RWPE2 (cell line): ENCODE measurements at regions not wholly inside any gene's neighbourhood (a gene's known extent, or its start where the extent isn't known, plus 50 kb on each side); places are given as distances from the start of the nearest gene placed in this dataset.
"Not testable (repeated sequence)": the region's sequence is repeated elsewhere in the genome, so short reads cannot be mapped to it uniquely, and the experiment has no call there.

Source experiments
- ATAC-seq: fragments of 200-7000 bp; cut with Tn5 transposase; 3 replicates; pipeline ENCODE4 v1.9.1; 2021; ENCODE audit warnings: low read depth
- DNase-seq: peaks from one replicate; pipeline ENCODE4 v3.0.0-alpha.2; 2020; ENCODE audit warnings: low spot score
- H3K27ac ChIP-seq: fragments of 450-650 bp; 2 replicates; pipeline ENCODE4 v1.5.1; 2017; ENCODE audit warnings: mild to moderate bottlenecking; ENCODE audit not compliant: poor library complexity, severe bottlenecking
- H3K27me3 ChIP-seq: fragments of 250-450 bp; sonication (Bioruptor Pico); 2 replicates; pipeline ENCODE4 v1.5.1; 2021; ENCODE audit warnings: mild to moderate bottlenecking, moderate library complexity; ENCODE audit not compliant: insufficient read depth, poor library complexity, severe bottlenecking
- H3K36me3 ChIP-seq: fragments of 250-450 bp; sonication (Bioruptor Pico); 2 replicates; pipeline ENCODE4 v1.5.1; 2020; ENCODE audit warnings: low read depth, mild to moderate bottlenecking, moderate library complexity
- H3K4me1 ChIP-seq: fragments of 250-450 bp; sonication (Bioruptor Pico); 2 replicates; pipeline ENCODE4 v1.5.1; 2021; ENCODE audit warnings: mild to moderate bottlenecking, moderate library complexity; ENCODE audit not compliant: insufficient read depth, poor library complexity, severe bottlenecking
- H3K4me3 ChIP-seq: fragments of 250-450 bp; sonication (Bioruptor Pico); 2 replicates; pipeline ENCODE4 v1.5.1; 2021; ENCODE audit warnings: mild to moderate bottlenecking, moderate library complexity; ENCODE audit not compliant: severe bottlenecking
- H3K9me3 ChIP-seq: fragments of 250-450 bp; sonication (Bioruptor Pico); 2 replicates; pipeline ENCODE4 v1.5.1; 2021; ENCODE audit warnings: mild to moderate bottlenecking, moderate library complexity; ENCODE audit not compliant: severe bottlenecking
- CTCF ChIP-seq: fragments of 450-650 bp; IDR thresholded peaks from one replicate; pipeline ENCODE4 v1.5.1; 2017; ENCODE audit warnings: mild to moderate bottlenecking, moderate library complexity; ENCODE audit not compliant: poor library complexity, severe bottlenecking

DNA sequence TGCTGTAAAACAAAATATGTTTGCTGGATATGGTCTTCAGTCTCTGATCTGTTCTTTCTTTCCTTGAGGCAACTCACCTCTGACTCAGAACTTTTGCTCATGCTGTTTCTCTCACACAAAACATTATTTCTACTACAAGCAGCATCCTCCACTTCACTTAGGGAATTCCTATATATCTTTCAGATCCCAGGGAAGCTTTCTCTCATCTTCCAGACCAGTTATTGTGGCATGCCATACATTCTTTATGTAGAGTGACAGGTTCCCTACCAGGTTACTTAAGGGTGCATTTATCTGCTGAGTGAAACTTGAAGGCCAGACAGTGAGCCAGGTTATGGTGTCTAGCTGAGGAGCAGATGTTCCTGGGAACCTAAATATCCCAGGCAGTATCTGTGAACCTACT, 1226.0 kb downstream of the CDH8 start:
- ATAC-seq (no peak), DNase-seq (no peak)
- no peak overlapping the region for H3K27ac ChIP-seq
- H3K4me3 ChIP-seq, result no peak overlapping the region
- no peak for TF ChIP-seq CTCF
- H3K27me3 ChIP-seq, result peaks cover 24% of the 10 kb centered on the region
- H3K9me3 ChIP-seq, result peaks cover 2% of the 10 kb centered on the region
- no peaks in the 10 kb centered on the region for H3K36me3 ChIP-seq
- H3K4me1 ChIP-seq, result no peaks in the 10 kb centered on the region

DNA sequence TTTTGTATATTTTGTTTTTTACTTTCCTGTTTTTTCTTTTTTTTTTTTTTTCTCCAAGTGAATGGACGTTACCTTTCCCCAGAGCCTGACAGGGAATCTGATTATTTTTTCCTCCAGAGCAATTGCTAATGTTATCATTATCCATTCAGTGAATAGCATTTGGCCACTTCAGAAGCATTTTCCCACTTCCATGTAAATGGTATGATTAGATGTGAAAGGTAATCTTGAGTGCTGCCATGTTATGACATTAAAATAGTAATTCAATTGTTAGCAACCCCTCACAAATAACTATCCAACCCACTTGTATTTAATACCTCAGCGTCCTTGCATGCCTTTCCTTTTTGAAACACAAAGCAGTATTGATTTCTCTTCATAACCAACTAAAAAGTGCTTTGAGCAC, 1243.8 kb downstream of the CDH8 start:
- DNase-seq (no peak), ATAC-seq (no peak)
- no peak for TF ChIP-seq CTCF
- no peaks in the 10 kb centered on the region for H3K36me3 ChIP-seq
- H3K4me3 ChIP-seq, result no peak overlapping the region
- no peaks in the 10 kb centered on the region for H3K27me3 ChIP-seq
- no peak overlapping the region for H3K27ac ChIP-seq
- H3K4me1 ChIP-seq, result no peaks in the 10 kb centered on the region
- no peaks in the 10 kb centered on the region for H3K9me3 ChIP-seq

GRCh38 chr16:60788631-60789030, 1247.6 kb downstream of the CDH8 start:
- peaks cover 2% of the 10 kb centered on the region for H3K27me3 ChIP-seq
- no peaks in the 10 kb centered on the region for H3K4me1 ChIP-seq
- no peaks in the 10 kb centered on the region for H3K9me3 ChIP-seq
- no peak overlapping the region for H3K27ac ChIP-seq
- DNase-seq, result no peak
- no peak for ATAC-seq
- H3K4me3 ChIP-seq, result no peak overlapping the region
- H3K36me3 ChIP-seq, result no peaks in the 10 kb centered on the region
- no peak for TF ChIP-seq CTCF

- H3K4me1 ChIP-seq, result no peaks in the 10 kb centered on the region
- H3K4me3 ChIP-seq, result no peak overlapping the region
- no peaks in the 10 kb centered on the region for H3K36me3 ChIP-seq
- DNase-seq, result no peak
- ATAC-seq, result peak; percentile 33; the same call in 2 of the 3 replicates
- no peaks in the 10 kb centered on the region for H3K9me3 ChIP-seq
- no peak overlapping the region for H3K27ac ChIP-seq
- no peaks in the 10 kb centered on the region for H3K27me3 ChIP-seq
- TF ChIP-seq CTCF, result no peak
Observed at GRCh38 chr16:60776281-60776680, 1260.0 kb downstream of the CDH8 start.

DNA sequence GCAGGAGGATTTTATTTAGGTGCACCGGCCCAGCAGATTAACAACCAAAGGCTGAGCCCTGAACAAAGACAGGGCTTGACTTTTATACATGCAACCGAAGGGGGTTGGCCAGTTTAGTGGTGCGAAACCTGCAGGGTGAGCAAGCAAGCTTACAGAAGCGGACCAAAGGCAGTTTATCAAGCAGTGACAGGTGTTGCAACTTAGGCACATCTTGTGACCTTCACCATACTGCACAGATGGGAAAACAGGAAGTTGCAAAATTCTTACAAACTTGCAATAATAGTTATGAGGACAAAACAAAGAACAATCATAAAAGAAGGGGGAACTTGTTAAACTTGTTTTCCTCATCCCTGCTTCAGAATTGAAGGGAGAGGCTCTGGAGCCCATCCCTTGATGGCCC, 1265.1 kb downstream of the CDH8 start:
- no peak for TF ChIP-seq CTCF
- Histone ChIP-seq H3K27ac (no peak overlapping the region), H3K4me3 (no peak overlapping the region), H3K36me3 (no peaks in the 10 kb centered on the region), H3K9me3 (no peaks in the 10 kb centered on the region), H3K27me3 (no peaks in the 10 kb centered on the region), H3K4me1 (no peaks in the 10 kb centered on the region)
- ATAC-seq (no peak), DNase-seq (no peak)

DNA sequence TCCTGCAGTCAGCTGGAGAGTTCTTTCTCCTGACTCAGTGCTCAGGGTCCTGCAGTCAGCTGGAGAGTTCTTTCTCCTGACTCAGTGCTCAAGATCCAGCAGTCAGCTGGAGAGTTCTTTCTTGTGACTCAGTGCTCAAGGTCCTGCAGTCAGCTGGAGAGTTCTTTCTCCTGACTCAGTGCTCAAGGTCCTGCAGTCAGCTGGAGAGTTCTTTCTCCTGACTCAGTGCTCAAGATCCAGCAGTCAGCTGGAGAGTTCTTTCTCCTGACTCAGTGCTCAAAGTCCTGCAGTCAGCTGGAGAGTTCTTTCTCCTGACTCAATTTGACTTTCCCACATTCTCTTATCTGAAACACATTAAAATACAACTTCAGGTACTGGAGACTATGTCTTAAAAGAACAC, 1265.9 kb downstream of the CDH8 start:
- not testable (repeated sequence) for H3K4me1 ChIP-seq, DNase-seq

More for the DNA sequence above, 1265.9 kb downstream of the CDH8 start:
- H3K36me3 ChIP-seq, ATAC-seq, H3K9me3 ChIP-seq, H3K4me3 ChIP-seq, H3K27me3 ChIP-seq, H3K27ac ChIP-seq: not testable (repeated sequence)
